ENCODE measurements at regions not wholly inside any gene's neighbourhood (a gene's known extent, or its start where the extent isn't known, plus 50 kb on each side); places are given as distances from the start of the nearest gene placed in this dataset.

GRCh38 chr15:101549647-101550046 is 60.1 kb upstream of the PCSK6 start:
- POLR2A ChIA-PET (ENCODE audit: low non-redundant PET), result no interaction called here
- Histone ChIP-seq H3K36me3 (ENCODE audit: insufficient read depth, low read length, poor library complexity, severe bottlenecking) (no peaks in the 10 kb centered on the region), H3K27ac (ENCODE audit: low read depth, low read length, poor library complexity, severe bottlenecking) (no peak overlapping the region), H3K4me3 (ENCODE audit: low read depth, low read length, poor library complexity, severe bottlenecking) (no peak overlapping the region), H3K27me3 (replicated peaks; ENCODE audit: insufficient read depth, low read depth, low read length, poor library complexity) (peaks cover 68% of the 10 kb centered on the region), H3K9me3 (ENCODE audit: low read depth, low read length, poor library complexity, severe bottlenecking) (no peaks in the 10 kb centered on the region), H3K4me1 (ENCODE audit: insufficient read depth, low read length, poor library complexity, severe bottlenecking) (no peaks in the 10 kb centered on the region)
- CTCF ChIA-PET, result no interaction called here
- TF ChIP-seq CTCF (conservative IDR thresholded peaks at IDR 0.05; ENCODE audit: low read depth, low read length) (no peak), EZH2 (IDR thresholded peaks at IDR 0.05; ENCODE audit: borderline replicate concordance, low read depth, low read length, poor library complexity, severe bottlenecking) (no peak)
- no peak for DNase-seq (ENCODE audit: low spot score)
- no TSS peak for BruUV-seq (replicated peaks)
- intact Hi-C loops (cut with micrococcal nuclease; ENCODE audit: unreplicated experiment), result no loop called here

- Histone ChIP-seq H3K9me3 (ENCODE audit: low read depth, low read length, poor library complexity, severe bottlenecking) (no peaks in the 10 kb centered on the region), H3K36me3 (ENCODE audit: insufficient read depth, low read length, poor library complexity, severe bottlenecking) (no peaks in the 10 kb centered on the region), H3K27me3 (replicated peaks; ENCODE audit: insufficient read depth, low read depth, low read length, poor library complexity) (peaks cover 81% of the 10 kb centered on the region), H3K4me1 (ENCODE audit: insufficient read depth, low read length, poor library complexity, severe bottlenecking) (no peaks in the 10 kb centered on the region), H3K4me3 (ENCODE audit: low read depth, low read length, poor library complexity, severe bottlenecking) (no peak overlapping the region), H3K27ac (ENCODE audit: low read depth, low read length, poor library complexity, severe bottlenecking) (no peak overlapping the region)
- POLR2A ChIA-PET (ENCODE audit: low non-redundant PET), result no interaction called here
- TF ChIP-seq CTCF (conservative IDR thresholded peaks at IDR 0.05; ENCODE audit: low read depth, low read length) (no peak), EZH2 (IDR thresholded peaks at IDR 0.05; ENCODE audit: borderline replicate concordance, low read depth, low read length, poor library complexity, severe bottlenecking) (no peak)
- intact Hi-C loops (cut with micrococcal nuclease; ENCODE audit: unreplicated experiment), result no loop called here
- no TSS peak for BruUV-seq (replicated peaks)
- DNase-seq (ENCODE audit: low spot score), result no peak
- CTCF ChIA-PET, result no interaction called here
These were observed 58.2 kb upstream of the PCSK6 start for GRCh38 chr15:101547737-101548136.

- DNase-seq (ENCODE audit: low spot score), result no peak
- Histone ChIP-seq H3K27me3 (replicated peaks; ENCODE audit: insufficient read depth, low read depth, low read length, poor library complexity) (peaks cover 74% of the 10 kb centered on the region), H3K4me3 (ENCODE audit: low read depth, low read length, poor library complexity, severe bottlenecking) (no peak overlapping the region), H3K9me3 (ENCODE audit: low read depth, low read length, poor library complexity, severe bottlenecking) (no peaks in the 10 kb centered on the region), H3K36me3 (ENCODE audit: insufficient read depth, low read length, poor library complexity, severe bottlenecking) (no peaks in the 10 kb centered on the region), H3K27ac (ENCODE audit: low read depth, low read length, poor library complexity, severe bottlenecking) (no peak overlapping the region), H3K4me1 (ENCODE audit: insufficient read depth, low read length, poor library complexity, severe bottlenecking) (no peaks in the 10 kb centered on the region)
- ChIA-PET POLR2A (ENCODE audit: low non-redundant PET) (no interaction called here), CTCF (no interaction called here)
- no TSS peak for BruUV-seq (replicated peaks)
- TF ChIP-seq EZH2 (IDR thresholded peaks at IDR 0.05; ENCODE audit: borderline replicate concordance, low read depth, low read length, poor library complexity, severe bottlenecking), result no peak
- TF ChIP-seq CTCF (conservative IDR thresholded peaks at IDR 0.05; ENCODE audit: low read depth, low read length), result no peak
- intact Hi-C loops (cut with micrococcal nuclease; ENCODE audit: unreplicated experiment), result no loop called here
These were observed 56.3 kb upstream of the PCSK6 start for GRCh38 chr15:101545548-101546505.
